Ascending aorta (tissue), 2 donors: ENCODE measurements at regions not wholly inside any gene's neighbourhood (a gene's known extent, or its start where the extent isn't known, plus 50 kb on each side); places are given as distances from the start of the nearest gene placed in this dataset.
"Not testable (repeated sequence)": the region's sequence is repeated elsewhere in the genome, so short reads cannot be mapped to it uniquely, and the experiment has no call there.

Source experiments
- DNase-seq, 2 donors: peaks; one replicate each; pipeline ENCODE4 v3.0.0-alpha.2; 2019; ENCODE audit warnings: low spot score in 2 of 2
- H3K27ac ChIP-seq, 2 donors: fragments of 200-600 bp; sonication (generic); one replicate each; pipeline ENCODE4 v1.5.1; 2016 to 2017; ENCODE audit warnings: mild to moderate bottlenecking in 1 of 2
- H3K27me3 ChIP-seq: fragments of 200-600 bp; sonication (generic); one replicate; pipeline ENCODE4 v1.5.1; 2017
- H3K36me3 ChIP-seq, 2 donors: fragments of 200-600 bp; sonication (generic); one replicate each; pipeline ENCODE4 v1.5.1; 2016
- H3K4me1 ChIP-seq, 2 donors: fragments of 200-600 bp; sonication (generic); one replicate each; pipeline ENCODE4 v1.5.1; 2016 to 2017; ENCODE audit warnings: mild to moderate bottlenecking in 1 of 2
- H3K4me3 ChIP-seq, 2 donors: fragments of 200-600 bp; sonication (generic); one replicate each; pipeline ENCODE4 v1.5.1; 2016 to 2017; ENCODE audit warnings: mild to moderate bottlenecking in 1 of 2
- H3K9me3 ChIP-seq, 2 donors: fragments of 200-600 bp; sonication (generic); one replicate each; pipeline ENCODE4 v1.5.1; 2016
- intact Hi-C: fragments of 100-400 bp; cut with DNase I; formaldehyde crosslinking; loops from one replicate; pipeline ENCODE4 v1.15.1; 2023
- TF ChIP-seq, protein P1 (sequence below), 3 experiments: fragments of 200-600 bp in 2 of 3; fragments of 450-650 bp in 1 of 3; sonication (generic) in 2 of 3; IDR thresholded peaks; one replicate each; pipeline ENCODE4 v1.5.1; 2016 to 2019; ENCODE audit warnings: antibody characterized with exemption in 3 of 3, mild to moderate bottlenecking in 1 of 3, moderate library complexity in 1 of 3

DNA sequence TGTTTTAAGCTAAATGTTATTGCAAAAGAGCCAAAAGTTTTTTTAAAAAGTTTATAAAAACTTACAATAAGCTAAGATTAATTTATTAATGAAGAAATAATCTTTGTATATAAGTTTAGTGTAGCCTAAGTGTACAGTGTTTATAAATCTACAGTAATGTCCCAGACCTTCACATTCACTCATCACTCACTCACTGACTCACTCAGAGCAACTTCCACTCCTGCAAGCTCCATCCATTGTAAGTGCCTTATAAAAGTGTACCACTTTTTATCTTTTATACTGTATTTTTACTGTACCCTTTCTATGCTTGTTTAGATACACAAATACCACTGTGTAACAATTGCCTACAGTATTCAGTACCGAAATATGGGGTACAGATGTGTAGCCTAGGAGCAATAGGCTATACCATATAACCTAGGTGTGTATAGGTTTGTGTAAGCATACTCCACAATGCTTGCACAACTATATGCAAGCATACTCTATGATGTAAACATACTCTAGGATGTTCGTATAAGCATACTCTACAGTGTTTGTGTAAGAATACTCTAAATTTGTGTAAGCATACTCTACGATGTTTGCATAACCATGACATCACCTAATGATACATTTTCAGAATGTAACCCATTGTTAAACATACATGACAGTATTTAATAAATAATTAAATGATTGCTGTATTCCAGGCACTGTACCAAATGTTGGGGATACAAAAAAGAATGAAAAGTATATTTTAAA lies 953.0 kb downstream of the KCNA4 start:
- Histone ChIP-seq H3K36me3 (no peaks in the 10 kb centered on the region), H3K27me3 (no peaks in the 10 kb centered on the region), H3K27ac (no peak overlapping the region), H3K9me3 (no peaks in the 10 kb centered on the region), H3K4me3 (no peak overlapping the region), H3K4me1 (no peaks in the 10 kb centered on the region)
- no peak for DNase-seq
- TF ChIP-seq, protein P1, sequence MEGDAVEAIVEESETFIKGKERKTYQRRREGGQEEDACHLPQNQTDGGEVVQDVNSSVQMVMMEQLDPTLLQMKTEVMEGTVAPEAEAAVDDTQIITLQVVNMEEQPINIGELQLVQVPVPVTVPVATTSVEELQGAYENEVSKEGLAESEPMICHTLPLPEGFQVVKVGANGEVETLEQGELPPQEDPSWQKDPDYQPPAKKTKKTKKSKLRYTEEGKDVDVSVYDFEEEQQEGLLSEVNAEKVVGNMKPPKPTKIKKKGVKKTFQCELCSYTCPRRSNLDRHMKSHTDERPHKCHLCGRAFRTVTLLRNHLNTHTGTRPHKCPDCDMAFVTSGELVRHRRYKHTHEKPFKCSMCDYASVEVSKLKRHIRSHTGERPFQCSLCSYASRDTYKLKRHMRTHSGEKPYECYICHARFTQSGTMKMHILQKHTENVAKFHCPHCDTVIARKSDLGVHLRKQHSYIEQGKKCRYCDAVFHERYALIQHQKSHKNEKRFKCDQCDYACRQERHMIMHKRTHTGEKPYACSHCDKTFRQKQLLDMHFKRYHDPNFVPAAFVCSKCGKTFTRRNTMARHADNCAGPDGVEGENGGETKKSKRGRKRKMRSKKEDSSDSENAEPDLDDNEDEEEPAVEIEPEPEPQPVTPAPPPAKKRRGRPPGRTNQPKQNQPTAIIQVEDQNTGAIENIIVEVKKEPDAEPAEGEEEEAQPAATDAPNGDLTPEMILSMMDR (IDR thresholded peaks at IDR 0.05): no peak
- intact Hi-C loops: no loop called here

DNA sequence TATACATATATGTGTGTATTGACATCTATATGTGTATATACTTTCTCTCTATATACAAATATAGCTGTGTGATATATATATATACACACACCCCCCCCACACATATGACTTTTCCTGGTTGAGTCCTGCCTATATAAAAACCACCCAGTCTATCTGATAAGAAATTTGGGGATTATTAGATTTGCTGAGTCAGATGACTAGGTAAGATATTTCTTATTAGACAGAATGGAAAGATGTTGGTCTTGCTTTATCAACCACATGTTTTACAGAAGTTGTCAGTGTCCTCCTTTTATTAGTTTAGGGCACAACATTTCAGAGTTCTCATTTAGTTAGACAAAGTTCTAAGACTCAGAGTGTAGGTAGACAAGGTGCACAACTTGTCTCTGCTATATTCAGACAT lies 953.3 kb downstream of the METTL15 start:
- Histone ChIP-seq H3K27ac (no peak overlapping the region), H3K27me3 (no peaks in the 10 kb centered on the region), H3K4me3 (no peak overlapping the region), H3K36me3 (no peaks in the 10 kb centered on the region), H3K9me3 (no peaks in the 10 kb centered on the region), H3K4me1 (no peaks in the 10 kb centered on the region)
- TF ChIP-seq, protein P1 (IDR thresholded peaks at IDR 0.05): no peak
- DNase-seq: no peak
- intact Hi-C loops: no loop called here

DNA sequence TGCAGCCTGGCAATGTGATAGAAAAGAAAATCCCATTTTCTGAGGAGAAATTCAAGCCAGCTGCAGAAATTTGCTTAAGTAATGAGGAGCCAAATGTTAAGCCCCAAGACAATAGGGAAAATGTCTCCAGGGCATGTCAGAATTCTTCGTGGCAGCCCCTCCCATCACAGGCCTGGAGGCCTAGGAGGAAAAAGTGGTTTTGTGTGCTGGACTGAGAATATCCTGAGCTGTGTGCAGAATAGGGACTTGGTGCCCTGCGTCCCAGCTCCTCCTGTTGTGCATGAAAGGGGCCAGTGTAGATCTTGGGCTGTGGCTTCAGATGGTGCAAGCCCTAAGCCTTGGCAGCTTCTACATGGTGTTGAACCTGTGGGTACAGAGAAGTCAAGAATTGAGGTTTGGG lies 948.3 kb downstream of the METTL15 start:
- not testable (repeated sequence) for H3K9me3 ChIP-seq

DNA sequence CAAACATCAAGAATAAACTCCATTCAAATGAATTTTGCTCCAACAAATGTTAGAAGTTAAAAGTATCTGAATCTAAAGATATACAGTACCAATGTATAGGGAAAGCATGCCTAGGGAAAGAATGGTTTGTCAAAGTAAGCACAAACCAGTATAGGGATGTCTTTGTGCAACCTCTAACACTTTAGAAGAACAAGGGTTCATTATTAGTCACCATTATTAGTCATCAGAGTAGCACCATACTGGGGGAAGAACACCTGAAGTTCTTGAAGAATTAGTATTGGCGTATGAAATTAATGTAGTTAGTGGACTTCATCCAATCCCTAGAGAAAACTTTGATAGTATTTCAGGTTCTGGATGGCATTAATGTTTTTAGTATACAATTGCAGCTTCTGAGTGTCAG lies 943.7 kb downstream of the METTL15 start:
- no peaks in the 10 kb centered on the region for H3K9me3 ChIP-seq
- H3K27ac ChIP-seq: no peak overlapping the region
- no peaks in the 10 kb centered on the region for H3K27me3 ChIP-seq
- TF ChIP-seq, protein P1 (IDR thresholded peaks at IDR 0.05): no peak
- H3K4me1 ChIP-seq: no peaks in the 10 kb centered on the region
- no peak overlapping the region for H3K4me3 ChIP-seq
- H3K36me3 ChIP-seq: no peaks in the 10 kb centered on the region
- DNase-seq: no peak
- intact Hi-C loops: no loop called here

More for the DNA sequence above, 948.3 kb downstream of the METTL15 start:
- DNase-seq, H3K27ac ChIP-seq, H3K36me3 ChIP-seq, intact Hi-C loops, H3K4me3 ChIP-seq, H3K27me3 ChIP-seq, H3K4me1 ChIP-seq: not testable (repeated sequence)

DNA sequence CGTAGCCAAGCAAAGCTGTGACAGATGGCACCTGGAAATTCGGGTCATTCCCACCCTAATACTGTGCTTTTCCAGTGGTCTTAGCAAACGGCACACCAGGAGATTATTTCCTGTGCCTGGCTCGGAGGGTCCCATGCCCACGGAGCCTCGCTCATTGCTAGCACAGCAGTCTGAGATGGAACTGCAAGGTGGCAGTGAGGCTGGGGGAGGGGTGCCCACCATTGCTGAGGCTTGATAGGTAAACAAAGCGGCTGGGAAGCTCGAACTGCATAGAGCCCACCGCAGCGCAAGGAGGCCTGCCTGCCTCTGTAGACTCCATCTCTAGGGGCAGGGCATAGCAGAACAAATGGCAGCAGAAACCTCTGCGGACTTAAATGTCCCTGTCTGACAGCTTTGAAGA lies 942.8 kb downstream of the METTL15 start:
- H3K27me3 ChIP-seq, H3K9me3 ChIP-seq, H3K36me3 ChIP-seq, H3K27ac ChIP-seq, intact Hi-C loops, DNase-seq, H3K4me3 ChIP-seq, H3K4me1 ChIP-seq: not testable (repeated sequence)

DNA sequence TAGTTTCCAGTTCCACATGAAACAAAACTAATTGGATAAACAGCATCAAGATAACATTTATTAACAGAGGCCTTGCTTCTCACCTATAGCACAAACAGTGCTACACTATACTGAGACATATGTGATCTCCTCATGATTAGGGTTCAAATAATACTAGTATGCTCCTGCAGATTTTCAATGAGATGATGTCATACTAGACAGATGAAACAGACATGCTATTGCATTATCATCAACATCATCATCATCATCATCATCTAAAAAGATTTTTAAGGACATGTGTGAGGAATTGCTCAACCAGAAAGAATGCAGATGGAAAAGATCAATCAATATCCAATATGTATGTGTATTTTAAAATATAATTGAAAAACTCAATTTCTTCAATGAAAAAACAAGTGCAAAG lies 932.3 kb downstream of the METTL15 start:
- DNase-seq: no peak
- H3K4me1 ChIP-seq: no peaks in the 10 kb centered on the region
- intact Hi-C loops: no loop called here
- no peak overlapping the region for H3K4me3 ChIP-seq
- H3K27me3 ChIP-seq: no peaks in the 10 kb centered on the region
- TF ChIP-seq, protein P1 (IDR thresholded peaks at IDR 0.05): no peak
- H3K9me3 ChIP-seq: no peaks in the 10 kb centered on the region
- H3K27ac ChIP-seq: no peak overlapping the region
- no peaks in the 10 kb centered on the region for H3K36me3 ChIP-seq
